ENCODE measurements at regions not wholly inside any gene's neighbourhood (a gene's known extent, or its start where the extent isn't known, plus 50 kb on each side); places are given as distances from the start of the nearest gene placed in this dataset.
"Not testable (repeated sequence)": the region's sequence is repeated elsewhere in the genome, so short reads cannot be mapped to it uniquely, and the experiment has no call there.

DNA sequence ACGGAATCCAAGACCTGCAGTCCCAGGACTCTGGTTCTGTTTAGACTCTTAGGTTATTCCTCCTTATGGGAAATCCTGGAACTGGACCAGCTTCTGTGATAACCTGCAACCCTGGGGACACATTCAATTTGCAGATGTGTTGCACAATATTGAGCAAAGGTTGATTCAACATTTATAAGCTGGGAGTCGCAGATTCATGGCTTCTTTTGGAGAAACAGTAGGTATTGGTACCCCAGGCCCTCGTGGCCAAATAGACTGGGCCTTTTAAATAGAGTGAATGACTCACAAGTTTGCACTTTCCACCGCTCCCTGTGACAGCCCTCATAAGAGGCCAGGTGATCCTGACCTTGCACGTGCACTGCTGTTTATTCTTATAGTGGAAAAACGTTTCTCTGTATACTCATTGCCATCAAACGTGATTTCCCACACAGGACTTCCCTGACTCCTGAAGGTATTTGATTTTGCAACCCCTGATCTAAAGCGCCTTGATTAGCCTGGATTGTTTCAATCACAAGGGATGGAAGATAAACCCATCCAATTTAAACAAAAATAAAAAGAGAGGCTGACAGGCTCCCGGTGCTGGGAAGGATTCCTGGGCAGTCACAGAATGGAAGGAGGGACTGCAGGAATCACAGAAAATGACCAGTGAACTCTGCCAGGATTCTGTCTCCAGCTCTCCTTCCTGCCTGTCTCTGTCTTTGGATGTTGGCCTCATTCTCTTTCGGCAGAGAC lies 98.0 kb downstream of the VCPKMT start:
- DNase-seq: no peak

GRCh38 chr14:50018933-50019210 lies 97.5 kb downstream of the VCPKMT start:
- no peak for DNase-seq

DNA sequence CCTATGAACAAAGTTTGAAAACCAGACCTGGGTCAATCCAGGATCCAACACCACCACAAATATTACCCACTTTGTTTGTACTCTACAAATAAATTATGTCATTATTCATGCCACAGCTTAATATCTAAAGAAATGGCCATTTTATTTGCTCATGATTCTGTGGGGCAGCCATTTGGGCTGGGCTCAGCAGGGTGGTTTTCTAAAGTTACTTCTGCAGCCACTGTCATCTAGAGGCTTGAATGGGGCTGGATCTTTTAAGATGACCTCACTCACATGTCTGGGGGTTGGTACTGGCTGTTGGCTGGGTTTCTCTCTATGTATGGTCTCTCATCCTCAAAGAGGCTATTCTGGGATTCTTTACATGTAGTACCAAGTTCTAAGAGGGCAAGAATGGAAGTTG lies 96.2 kb downstream of the VCPKMT start:
- no peak for DNase-seq

DNA sequence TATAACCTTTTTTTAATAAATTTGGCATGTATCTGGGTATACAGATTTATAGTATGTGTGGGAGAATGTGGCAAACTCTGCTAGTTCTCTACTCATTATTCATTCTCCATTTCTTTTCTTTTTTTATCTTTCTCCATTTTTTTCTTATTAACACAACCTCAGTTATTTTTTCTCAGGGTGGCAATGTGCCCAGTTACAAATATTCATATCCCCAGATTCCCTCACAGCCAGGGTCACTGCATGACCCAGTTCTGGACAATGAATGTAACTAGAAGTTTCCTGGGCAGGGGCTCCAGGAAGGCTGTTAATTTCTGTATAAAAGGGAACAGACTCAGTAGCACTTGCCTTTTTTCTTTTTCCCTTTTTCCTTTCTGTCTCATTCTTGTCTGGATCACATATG lies 95.6 kb downstream of the VCPKMT start:
- DNase-seq: no peak

DNA sequence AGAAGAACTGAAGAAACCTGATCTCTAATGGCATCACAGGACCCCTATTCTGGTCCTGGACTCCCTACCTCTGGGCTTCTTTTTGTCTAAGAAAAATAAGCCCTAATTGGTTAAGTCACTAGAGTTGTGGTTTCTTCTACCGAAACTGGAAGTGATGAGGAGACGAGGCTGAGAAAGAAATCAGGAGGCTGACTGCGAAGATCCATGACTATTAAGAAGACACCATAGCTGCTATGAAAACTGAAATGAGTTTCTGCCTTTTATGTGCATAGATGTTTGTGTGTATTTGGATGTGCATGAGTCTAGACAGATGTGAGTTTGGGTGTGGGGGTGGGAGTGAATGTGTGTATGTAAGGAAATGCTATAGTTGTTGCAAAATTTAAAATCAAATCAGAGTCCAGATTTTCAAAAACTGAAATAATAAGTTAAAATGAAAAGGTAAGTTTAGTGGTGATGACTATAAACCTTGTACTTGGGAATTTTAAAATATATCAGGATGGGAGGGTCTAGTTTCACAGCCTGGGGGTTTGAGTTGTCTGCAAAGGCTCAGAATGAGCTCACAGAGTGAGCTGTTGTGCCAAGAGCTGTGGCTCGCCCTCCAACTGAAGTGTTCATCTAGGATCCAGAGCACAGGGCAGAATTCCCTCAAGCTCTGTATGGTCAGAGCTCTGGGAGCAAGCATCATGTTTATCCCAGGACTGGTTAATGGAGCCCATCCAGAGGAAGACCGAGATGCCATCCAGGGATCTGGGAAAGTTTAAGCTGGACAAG lies 94.9 kb downstream of the VCPKMT start:
- DNase-seq: no peak

- no peak for DNase-seq
Observed at GRCh38 chr14:50022661-50023060, 93.7 kb downstream of the VCPKMT start.

DNA sequence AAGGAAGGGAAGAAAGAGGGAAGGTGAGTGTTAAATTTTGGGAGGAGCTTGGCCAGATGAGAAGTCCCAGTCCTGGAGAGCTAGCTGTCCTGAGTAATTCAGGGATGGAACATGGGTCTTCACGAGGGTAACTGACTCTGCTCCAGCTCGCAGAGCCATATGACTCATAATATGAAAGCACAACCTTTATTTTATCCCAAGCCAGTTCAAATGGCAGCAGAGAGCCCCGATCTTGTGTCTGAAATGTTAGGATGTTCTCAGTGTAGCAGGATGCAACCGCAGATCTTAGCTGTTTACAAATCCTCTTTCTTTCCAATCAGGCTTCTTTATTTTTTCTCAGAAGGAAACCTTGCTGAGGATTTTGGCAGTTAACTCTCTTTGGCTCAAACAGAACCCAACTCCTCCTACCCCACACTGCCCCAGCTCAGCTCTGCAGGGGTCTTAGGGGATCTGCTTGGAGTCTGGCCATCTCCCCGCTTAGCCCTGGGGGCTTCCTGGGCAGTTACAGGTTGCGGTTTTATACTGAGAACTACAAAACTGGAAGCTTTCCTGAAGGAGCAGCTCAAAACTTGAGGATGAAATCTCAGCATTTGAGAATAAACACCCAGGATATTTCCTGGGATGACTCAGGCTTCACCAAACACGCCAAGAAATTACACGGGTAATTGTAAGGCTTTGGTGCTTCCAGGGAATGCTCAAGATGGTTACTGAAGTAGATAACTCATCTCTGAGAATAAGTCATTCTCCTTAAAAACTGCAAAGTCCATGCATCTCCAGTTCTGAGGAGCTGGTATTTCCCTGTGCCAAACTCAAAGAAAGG lies 92.5 kb downstream of the VCPKMT start:
- DNase-seq: no peak

DNA sequence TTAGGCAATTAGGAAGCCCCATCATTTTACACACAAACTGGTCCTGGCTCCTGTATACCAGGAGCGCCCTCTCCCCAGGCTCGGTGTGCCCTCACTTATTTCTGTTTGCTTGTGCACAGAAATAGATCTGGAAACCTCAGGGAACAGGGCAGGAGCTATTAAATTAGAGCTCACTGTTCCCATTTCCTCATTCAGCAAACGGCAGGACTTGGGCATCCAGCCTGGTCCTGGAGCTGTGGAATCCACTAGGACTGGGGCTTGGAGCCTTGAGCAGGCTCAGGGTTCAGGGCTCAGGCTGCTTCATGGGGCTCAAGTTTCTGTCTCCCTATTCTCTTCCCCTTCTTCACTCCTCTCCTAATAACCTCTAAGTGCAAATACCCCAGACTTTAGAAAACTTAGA lies 91.3 kb downstream of the VCPKMT start:
- no peak for DNase-seq

- DNase-seq: no peak
Observed at GRCh38 chr14:50025776-50026175, 90.6 kb downstream of the VCPKMT start.

- DNase-seq: no peak
Observed at GRCh38 chr14:50026396-50026795, 90.0 kb downstream of the VCPKMT start.

- DNase-seq: no peak
Observed at GRCh38 chr14:50027816-50028215, 88.6 kb downstream of the VCPKMT start.

DNA sequence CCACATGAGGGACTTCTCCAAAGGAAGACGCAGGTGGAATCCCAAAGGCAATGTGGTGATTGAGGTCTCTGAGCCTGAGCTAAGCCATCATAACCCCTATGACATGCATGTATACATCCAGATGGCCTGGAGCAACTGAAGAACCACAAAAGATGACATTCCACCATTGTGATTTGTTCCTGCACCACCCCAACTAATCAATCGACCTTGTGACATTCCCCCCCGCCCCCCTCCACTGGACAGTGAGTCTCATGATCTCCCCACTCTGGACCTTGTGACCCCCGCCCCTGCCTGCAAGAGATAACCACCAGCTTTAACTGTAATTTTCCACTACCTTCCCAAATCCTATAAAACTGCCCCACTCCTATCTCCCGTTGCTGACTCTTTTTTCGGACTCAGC lies 87.9 kb downstream of the VCPKMT start:
- no peak for DNase-seq

DNA sequence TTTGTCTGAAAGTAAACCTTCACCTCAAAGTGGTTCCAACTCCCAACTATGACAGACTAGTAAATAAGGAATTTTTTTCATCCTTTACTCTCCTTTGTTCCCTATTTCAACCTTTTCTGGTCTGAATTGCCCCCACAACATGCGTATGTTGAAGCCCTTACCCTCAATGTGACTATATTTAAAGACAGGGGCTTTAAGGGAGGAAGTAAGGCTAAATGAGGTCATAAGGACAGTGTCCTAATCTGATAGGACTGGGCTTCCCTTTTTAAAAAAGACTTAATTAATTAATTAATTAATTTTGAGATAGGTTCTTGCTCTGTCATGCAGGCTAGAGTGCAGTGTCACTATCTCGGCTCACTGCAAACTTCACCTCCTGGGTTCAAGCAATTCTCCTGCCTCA lies 86.3 kb downstream of the VCPKMT start:
- no peak for DNase-seq

DNA sequence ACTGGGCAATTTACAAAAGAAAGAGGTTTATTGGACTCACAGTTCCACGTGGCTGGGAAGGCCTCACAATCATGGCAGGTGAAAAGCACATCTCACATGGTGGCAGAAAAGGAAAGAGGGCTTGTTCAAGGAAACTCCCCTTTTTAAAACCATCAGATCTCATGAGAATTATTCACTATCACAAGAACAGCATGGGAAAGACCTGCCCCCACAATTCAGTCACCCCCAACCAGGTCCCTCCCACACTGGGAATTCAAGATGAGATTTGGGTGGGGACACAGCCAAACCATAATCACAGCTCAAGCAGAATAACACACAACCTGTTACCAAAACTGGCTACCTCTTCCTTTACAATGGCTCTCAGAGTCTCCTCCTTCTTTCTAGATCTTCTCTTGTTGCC lies 85.5 kb downstream of the VCPKMT start:
- not testable (repeated sequence) for DNase-seq

DNA sequence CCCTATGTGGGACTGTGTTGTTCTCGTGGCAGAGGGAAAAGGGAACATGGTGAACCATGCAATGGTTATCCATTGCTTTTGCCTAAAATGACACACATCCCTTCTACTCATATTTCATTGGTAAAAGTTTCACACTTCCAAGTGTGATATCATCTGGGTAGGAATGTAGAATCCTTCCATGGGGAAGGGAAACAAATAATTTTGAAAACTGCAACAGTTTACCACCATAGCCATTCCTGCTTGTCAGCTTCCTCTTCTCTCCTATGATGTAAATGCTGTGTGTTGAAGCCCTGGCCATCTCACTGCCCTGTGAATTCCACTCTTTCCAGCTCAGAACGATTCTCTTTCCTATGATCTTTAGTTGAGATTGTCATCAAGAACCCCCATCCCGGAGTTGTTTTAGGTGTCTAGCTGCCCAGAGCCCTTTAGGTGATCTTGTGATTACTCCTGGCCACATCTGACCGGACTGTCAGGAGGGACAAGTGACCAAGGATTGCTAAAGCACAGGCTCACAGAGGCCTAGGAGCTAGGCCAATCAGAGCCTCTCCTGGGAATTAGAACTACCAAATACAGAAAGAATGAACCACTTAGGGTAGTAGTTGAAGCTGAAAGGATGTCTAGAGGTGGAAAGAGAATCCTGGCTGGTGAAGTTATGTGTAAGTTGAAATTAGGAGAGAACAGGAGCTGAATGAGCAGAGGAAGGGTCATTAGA lies 84.6 kb downstream of the VCPKMT start:
- DNase-seq: no peak

- DNase-seq: not testable (repeated sequence)
Observed at GRCh38 chr14:50032462-50033167, 83.8 kb downstream of the VCPKMT start.

DNA sequence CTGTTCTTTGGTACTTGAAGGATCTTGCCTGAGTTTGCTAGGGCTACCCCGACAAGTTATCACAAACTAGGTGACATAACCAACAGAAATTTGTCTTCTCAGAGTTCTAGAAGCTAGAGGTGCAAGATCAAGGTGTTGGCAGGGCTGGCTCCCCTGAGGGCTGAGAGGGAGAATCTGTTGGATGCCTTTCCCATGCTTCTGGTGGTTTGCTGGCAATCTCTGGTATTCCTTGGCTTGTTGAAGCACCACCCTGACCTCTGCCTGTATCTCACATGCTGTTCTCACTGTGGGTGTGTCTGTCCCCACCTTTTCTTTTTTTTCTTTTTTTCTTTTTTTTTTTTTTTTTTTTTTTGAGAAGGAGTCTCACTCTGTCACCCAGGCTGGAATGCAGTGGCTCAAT lies 81.2 kb downstream of the VCPKMT start:
- DNase-seq: no peak

GRCh38 chr14:50036211-50036610 lies 80.2 kb downstream of the VCPKMT start:
- DNase-seq: no peak

DNA sequence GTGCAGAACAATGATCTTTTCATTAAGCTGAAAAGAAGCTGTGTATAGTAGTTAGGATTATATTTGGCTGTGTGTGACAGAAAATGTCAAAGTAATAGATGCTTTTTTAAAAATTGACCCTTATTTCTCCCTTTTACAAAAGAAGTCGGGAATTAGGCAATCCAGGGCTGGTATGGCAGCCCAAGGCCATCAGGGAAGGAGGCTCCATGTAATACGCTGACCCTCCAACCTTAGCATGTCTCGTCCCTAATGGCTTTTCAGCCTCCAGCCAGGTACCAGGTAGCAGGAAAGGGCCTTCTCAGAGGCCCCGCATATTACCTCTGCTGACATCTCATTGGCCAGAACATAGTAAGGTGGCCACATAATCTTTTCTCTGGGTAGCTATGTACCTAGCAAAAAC lies 79.7 kb downstream of the VCPKMT start:
- DNase-seq: no peak

DNA sequence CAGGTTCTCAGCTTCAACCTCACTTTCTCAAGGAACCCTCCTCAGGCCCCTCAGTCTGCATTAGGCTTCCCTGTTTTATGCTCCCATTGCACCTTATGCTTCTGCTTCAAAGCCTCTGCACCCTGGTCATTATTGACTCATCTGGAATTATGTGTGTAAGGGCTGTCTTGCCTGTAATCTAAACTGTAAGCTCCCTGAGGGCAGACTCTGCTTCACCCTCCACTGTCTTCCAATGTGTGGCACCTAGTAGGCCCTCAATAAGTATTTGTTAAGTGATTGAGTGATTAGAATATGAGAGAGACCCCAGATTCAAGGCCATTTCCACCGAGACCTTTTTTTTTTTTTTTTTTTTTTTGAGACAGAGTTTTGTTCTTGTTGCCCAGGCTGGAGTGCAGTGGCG lies 79.1 kb downstream of the VCPKMT start:
- no peak for DNase-seq

- no peak for DNase-seq
Observed at GRCh38 chr14:50037852-50038251, 78.5 kb downstream of the VCPKMT start.

Measured in renal pelvis (tissue), 1 donor.